Kasumi-1 (cell line): ENCODE measurements at regions not wholly inside any gene's neighbourhood (a gene's known extent, or its start where the extent isn't known, plus 50 kb on each side); places are given as distances from the start of the nearest gene placed in this dataset.
"Not testable (repeated sequence)": the region's sequence is repeated elsewhere in the genome, so short reads cannot be mapped to it uniquely, and the experiment has no call there.

Source experiments
- DNase-seq, 2 experiments: peaks; one replicate each; lab custom pipeline; 2025; lab: John Stamatoyannopoulos, UW

DNA sequence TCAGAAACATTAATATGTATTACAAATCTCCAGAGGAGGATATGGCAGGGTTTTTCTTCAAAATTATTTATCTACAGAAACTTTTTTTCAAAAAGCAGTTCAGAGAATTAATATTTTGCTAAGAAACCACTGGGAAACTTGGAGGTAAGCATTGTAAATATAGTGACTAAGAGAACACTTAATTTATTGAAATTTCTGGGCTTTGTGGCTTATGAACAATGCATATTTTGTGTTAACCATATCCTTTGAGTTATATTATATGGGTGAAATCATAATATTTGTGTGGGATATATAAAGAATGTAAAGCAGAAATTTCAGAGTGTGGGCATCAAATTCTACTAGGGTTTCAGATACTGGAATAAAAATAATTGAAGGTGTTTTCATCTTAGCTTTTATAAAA lies 1059.2 kb downstream of the ZPLD1 start:
- no peak for DNase-seq

GRCh38 chr3:103494512-103494911 lies 1059.7 kb downstream of the ZPLD1 start:
- no peak for DNase-seq

GRCh38 chr3:103495186-103495585 lies 1060.4 kb downstream of the ZPLD1 start:
- DNase-seq, result no peak

DNA sequence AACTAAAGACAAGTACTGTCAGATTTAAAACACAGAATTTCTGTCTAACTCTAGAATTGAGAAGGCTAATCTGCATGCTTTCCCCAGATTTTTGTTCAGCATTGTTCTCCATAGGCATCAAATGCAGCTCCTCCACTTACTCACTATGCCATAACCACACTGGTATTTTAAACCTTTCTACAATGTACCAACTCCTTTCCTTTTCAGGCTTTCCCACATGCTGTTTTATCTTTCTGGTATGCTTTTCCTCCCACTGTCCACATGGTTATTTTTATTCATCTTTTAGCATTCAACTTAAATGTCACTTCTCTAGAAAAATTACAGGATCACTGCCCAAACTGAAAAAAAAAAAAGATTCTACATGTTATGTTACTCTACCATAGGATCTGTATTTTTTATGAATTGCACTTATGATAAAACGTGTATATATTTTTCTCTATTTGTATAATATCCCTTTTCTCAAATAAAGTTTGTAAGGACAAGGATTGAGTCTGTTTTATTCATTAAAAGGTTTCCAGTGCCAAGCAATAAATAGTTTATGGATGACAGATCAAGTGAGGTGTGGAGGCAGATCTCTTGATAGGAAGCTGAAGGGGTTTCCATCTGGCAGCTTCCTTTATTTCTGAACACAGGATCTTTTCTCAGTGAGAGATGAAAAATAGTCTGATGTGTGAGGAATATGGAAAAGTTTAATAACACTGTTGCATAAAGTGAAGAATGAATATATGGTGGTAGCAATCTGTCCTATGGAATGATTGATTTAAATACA lies 1064.5 kb downstream of the ZPLD1 start:
- DNase-seq, result no peak

GRCh38 chr3:103499967-103500366 lies 1065.2 kb downstream of the ZPLD1 start:
- DNase-seq, result no peak

GRCh38 chr3:103510760-103511159 lies 1075.9 kb downstream of the ZPLD1 start:
- no peak for DNase-seq

- no peak for DNase-seq
Observed at GRCh38 chr3:103511891-103512290, 1077.1 kb downstream of the ZPLD1 start.

- DNase-seq, result no peak
Observed at GRCh38 chr3:103512595-103512994, 1077.8 kb downstream of the ZPLD1 start.

- DNase-seq, result no peak
Observed at GRCh38 chr3:103513003-103513402, 1078.2 kb downstream of the ZPLD1 start.

DNA sequence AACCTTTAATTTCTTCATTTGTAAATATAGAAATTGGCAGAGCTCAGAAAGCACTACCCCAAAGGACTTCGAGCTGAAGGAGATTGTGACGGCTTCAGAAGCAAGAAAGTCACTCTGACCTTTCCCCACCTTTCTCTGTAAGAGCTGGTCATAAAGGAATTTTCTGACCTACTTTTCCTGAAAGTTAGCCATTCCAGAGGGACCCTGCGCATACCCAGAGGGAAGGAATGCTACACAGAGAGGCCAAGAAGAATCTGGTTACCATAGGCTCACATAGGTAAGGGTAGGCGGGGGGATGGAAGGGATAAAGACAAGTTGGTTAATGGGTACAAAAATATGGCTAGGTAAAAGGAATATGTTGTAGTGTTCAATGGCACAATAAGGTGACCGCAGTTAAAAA lies 1080.3 kb downstream of the ZPLD1 start:
- DNase-seq, result no peak

GRCh38 chr3:103516950-103517349 lies 1082.1 kb downstream of the ZPLD1 start:
- no peak for DNase-seq

DNA sequence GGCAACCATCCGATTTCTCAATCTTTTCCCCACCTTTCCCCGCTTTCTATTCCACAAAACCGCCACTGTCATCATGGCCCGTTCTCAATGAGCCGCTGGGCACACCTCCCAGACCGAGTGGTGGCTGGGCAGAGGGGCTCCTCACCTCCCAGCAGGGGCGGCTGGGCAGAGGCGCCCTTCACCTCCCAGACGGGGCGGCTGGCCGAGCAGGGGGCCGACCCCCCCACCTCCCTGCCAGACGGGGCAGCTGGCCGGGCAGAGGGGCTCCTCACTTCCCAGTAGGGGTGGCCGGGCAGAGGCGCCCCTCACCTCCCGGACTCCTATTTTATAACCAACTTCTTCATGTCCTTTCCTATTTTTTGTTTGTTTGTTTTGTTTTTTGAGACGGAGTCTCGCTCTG lies 1096.5 kb downstream of the ZPLD1 start:
- DNase-seq, result not testable (repeated sequence)

- DNase-seq, result no peak
Observed at GRCh38 chr3:103532986-103533385, 1098.2 kb downstream of the ZPLD1 start.

DNA sequence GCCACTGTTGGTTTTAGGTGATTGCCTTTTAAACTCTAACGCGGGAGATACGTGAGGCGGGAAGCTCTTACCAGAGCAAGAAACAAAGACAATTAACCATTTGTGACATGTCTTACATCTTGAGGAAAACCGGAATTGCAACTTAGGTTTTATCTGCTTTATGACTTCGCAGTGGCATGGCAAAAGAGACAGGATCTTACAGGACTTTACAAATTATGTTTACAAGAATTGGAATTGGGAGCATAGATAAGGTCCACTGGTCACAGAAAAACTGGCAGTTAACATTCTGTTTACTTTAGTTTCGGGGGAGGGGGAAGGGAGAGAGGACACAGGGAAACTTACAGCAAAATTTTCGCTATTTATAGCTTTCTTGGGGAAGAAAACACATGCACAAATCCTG lies 1119.6 kb downstream of the ZPLD1 start:
- DNase-seq, result no peak

GRCh38 chr3:103564116-103564515 lies 1129.3 kb downstream of the ZPLD1 start:
- not testable (repeated sequence) for DNase-seq

DNA sequence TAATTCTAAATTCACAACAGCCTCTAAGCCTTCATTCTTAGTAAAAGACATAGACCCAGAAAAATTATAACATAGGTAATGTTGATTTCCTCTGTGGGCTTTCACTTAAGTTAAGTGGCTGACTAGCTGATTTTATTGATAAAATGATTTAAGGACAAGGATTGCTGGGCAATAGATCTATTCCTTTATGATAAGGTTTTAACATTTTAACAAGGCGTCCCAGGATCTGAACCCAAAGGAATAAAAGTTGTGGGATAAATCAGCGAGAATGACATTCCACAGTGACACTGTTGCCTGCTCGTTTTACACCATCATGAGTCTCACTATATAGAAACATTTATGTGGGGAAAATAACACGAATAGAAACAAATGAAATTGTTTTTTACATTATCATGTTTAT lies 1151.0 kb downstream of the ZPLD1 start:
- no peak for DNase-seq

GRCh38 chr3:103589770-103590169 lies 1155.0 kb downstream of the ZPLD1 start:
- DNase-seq, result no peak

GRCh38 chr3:103600844-103601243 lies 1166.0 kb downstream of the ZPLD1 start:
- DNase-seq, result no peak

DNA sequence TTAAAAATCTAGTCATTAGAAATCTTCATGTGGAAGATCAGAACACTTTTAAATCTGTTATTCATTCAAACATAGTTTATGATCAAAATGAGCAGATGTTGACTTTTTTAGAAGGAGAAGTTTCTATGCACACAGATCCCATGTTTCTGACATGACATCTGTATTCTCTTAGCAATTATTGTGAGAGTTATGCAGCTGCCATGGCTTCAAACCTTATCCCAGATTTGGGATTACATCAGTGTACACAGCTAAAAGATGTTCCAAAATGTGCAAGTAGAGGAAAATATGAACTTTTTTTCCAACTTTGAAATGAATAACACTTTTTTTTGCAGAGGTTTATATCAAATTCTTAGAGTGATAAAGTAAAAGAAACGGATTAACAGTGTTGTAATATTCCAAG lies 1166.9 kb downstream of the ZPLD1 start:
- DNase-seq, result no peak

- DNase-seq, result no peak
Observed at GRCh38 chr3:103609472-103609871, 1174.7 kb downstream of the ZPLD1 start.

GRCh38 chr3:103613397-103614156 lies 1178.8 kb downstream of the ZPLD1 start:
- no peak for DNase-seq

DNA sequence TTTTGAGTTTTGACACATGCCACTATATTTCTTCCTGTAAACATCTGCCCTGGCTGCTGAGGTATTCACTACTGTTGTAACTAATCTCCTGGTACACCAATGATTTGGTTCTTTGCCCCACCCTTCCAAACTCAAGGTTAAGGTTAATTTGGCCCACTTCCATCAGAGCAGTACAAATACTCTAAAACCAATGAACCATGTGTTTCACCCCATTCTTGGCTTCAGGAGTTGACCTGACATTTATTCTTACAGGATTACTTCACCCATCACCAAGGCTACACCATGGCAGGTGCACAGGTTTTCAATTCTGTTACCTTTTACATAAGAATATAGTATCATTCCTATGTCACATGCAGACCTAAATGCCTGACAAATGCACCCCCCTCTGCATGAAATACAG lies 1179.9 kb downstream of the ZPLD1 start:
- DNase-seq, result no peak

- DNase-seq, result peak; percentile 40 to 44
Observed at GRCh38 chr3:103617961-103618360, 1183.1 kb downstream of the ZPLD1 start.
